ENCODE measurements at regions not wholly inside any gene's neighbourhood (a gene's known extent, or its start where the extent isn't known, plus 50 kb on each side); places are given as distances from the start of the nearest gene placed in this dataset.
"Not testable (repeated sequence)": the region's sequence is repeated elsewhere in the genome, so short reads cannot be mapped to it uniquely, and the experiment has no call there.

DNA sequence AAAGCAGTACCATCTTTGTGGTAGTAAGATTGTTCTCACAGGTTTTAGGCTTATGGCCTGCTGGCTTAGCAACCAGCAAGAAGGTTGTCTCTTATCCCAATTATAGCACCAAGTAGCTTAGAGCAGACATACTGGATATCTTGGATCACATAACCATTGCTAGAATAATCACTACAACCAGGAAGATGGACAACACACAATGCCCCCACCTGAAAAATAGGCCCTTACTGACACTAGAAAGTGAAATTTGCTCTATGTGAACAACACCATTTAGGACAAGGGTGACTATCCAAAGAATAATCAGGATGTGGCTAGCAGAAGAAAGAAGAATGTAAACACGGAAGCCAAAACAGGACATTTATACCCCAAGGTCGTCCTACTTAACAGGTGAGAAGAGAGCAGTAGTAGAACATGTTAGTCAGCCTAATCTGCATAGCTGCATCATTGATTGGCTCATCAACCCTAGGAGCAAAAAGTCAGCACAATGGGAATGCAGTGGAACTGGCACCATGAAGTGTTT, 172.7 kb upstream of the MARCKS start:
- TF ChIP-seq, protein P1, sequence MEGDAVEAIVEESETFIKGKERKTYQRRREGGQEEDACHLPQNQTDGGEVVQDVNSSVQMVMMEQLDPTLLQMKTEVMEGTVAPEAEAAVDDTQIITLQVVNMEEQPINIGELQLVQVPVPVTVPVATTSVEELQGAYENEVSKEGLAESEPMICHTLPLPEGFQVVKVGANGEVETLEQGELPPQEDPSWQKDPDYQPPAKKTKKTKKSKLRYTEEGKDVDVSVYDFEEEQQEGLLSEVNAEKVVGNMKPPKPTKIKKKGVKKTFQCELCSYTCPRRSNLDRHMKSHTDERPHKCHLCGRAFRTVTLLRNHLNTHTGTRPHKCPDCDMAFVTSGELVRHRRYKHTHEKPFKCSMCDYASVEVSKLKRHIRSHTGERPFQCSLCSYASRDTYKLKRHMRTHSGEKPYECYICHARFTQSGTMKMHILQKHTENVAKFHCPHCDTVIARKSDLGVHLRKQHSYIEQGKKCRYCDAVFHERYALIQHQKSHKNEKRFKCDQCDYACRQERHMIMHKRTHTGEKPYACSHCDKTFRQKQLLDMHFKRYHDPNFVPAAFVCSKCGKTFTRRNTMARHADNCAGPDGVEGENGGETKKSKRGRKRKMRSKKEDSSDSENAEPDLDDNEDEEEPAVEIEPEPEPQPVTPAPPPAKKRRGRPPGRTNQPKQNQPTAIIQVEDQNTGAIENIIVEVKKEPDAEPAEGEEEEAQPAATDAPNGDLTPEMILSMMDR (IDR thresholded peaks at IDR 0.05) = no peak
- TF ChIP-seq POLR2A (IDR thresholded peaks at IDR 0.05) = no peak
- no peaks in the 10 kb centered on the region for H3K27me3 ChIP-seq
- intact Hi-C loops (cut with DNase I; ENCODE audit: low total_unique reads) = no loop called here
- no peaks in the 10 kb centered on the region for H3K36me3 ChIP-seq
- H3K9me3 ChIP-seq = no peaks in the 10 kb centered on the region
- H3K4me3 ChIP-seq = no peak overlapping the region
- H3K27ac ChIP-seq = no peak overlapping the region
- no peaks in the 10 kb centered on the region for H3K4me1 ChIP-seq
- DNase-seq = no peak

DNA sequence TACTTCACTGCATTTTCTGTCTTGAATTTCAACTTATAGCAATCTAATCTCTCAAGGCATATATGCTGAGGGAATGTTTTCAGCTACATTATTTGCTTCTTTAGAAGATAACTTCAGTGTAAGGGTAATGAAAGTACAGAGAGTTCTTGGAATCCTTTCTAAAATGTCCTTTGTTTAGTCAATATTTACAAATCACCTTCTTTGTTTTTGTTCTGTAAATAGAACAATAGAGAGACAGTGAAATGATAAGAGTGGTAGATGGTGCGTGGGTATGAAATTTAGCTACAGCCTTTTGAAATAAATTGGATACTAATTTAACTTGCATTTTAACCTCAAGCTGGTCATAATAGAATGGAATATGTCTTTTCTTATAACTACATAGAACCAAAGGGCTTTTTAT, 171.1 kb upstream of the MARCKS start:
- intact Hi-C loops (cut with DNase I; ENCODE audit: low total_unique reads) = no loop called here
- Histone ChIP-seq H3K4me1 (no peaks in the 10 kb centered on the region), H3K27me3 (no peaks in the 10 kb centered on the region), H3K27ac (no peak overlapping the region), H3K4me3 (no peak overlapping the region), H3K9me3 (no peaks in the 10 kb centered on the region), H3K36me3 (no peaks in the 10 kb centered on the region)
- no peak for DNase-seq
- TF ChIP-seq POLR2A (IDR thresholded peaks at IDR 0.05) = no peak
- TF ChIP-seq, protein P1 (IDR thresholded peaks at IDR 0.05) = no peak

DNA sequence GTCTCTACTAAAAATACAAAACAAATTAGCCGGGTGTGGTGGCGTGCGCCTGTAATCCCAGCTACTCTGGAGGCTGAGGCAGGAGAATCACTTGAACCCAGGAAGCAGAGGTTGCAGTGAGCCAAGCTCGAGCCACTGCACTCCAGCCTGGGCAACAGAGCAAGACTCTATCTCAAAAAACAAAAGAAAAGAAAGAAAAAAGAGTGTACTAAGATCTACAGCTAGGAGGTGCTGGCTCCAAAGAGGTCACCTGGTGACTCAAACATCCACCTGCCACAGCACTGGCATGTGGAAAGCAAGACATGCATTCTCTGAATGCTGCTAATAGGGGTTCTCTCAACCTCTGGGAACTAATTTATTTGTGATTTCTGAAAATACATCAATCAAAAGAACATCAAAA, 167.5 kb upstream of the MARCKS start:
- H3K27ac ChIP-seq; DNase-seq; H3K9me3 ChIP-seq; H3K4me3 ChIP-seq; H3K27me3 ChIP-seq; intact Hi-C loops (cut with DNase I; ENCODE audit: low total_unique reads); H3K36me3 ChIP-seq; H3K4me1 ChIP-seq: not testable (repeated sequence)

DNA sequence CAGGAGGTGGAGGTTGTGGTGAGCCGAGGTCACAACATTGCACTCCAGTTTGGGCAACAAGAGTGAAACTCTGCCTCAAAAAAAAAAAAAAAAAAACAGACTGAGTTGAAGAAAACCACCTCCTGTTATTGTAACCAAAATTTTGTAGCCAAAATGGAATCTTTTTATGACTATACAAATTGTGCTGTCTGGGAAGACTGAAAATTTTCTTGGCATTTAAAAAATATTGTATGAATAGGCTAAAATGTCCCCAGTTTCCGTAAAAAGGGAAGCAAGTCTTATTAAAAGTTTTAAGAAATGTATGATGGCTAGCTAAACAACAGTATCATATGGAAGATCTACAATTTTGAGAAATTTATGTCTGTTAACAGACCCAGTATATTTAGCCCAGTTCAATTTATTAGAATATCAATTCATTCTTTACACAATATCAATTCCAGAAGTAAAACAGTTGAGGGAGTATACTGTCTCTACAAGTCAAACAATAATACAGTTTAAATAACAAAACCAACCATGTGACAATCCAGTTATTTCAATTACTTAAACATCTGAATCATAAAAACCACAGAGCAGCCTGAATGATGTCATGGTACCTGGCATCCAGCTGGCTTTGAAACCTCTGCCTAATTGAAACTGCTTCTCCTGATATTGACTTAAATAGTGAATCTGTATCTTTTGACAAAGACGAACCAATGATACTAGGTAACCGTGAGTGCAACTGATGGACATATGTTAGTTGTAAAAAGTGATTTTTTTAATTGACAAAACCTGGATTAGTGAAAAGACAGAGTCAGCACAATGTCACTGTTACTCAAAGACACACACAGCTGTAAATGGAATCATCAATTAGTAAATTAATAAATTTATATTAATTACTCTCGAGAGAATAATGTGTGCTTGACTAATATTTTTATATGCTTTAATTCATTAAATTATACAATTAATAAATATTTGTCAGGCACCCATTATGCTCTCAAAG, 166.6 kb upstream of the MARCKS start:
- no peak overlapping the region for H3K4me3 ChIP-seq
- no peaks in the 10 kb centered on the region for H3K27me3 ChIP-seq
- no peak for DNase-seq
- no peaks in the 10 kb centered on the region for H3K36me3 ChIP-seq
- no peak overlapping the region for H3K27ac ChIP-seq
- intact Hi-C loops (cut with DNase I; ENCODE audit: low total_unique reads) = no loop called here
- TF ChIP-seq, protein P1 (IDR thresholded peaks at IDR 0.05) = no peak
- no peak for TF ChIP-seq POLR2A (IDR thresholded peaks at IDR 0.05)
- no peaks in the 10 kb centered on the region for H3K4me1 ChIP-seq
- H3K9me3 ChIP-seq = no peaks in the 10 kb centered on the region

DNA sequence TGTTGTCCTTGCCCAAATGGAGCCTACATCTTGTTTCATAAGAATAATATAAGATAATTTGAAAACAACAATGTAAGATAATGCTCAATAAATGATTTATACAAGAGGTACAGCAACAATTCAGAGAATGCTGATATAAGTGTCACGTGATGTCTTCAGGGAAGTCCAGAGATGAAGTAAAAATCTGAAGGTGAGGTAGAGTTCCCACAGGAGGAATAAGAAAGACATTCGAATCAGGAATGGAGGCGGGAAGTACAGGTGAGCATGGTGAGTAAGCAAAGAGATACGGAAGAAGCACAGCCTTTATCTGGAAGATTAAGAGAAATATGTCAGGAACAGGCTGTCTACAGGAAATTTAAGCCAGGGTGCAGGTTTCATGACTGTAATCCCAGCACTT, 165.9 kb upstream of the MARCKS start:
- Histone ChIP-seq H3K4me1 (no peaks in the 10 kb centered on the region), H3K27me3 (no peaks in the 10 kb centered on the region), H3K9me3 (no peaks in the 10 kb centered on the region), H3K4me3 (no peak overlapping the region), H3K27ac (no peak overlapping the region), H3K36me3 (no peaks in the 10 kb centered on the region)
- no peak for DNase-seq
- TF ChIP-seq, protein P1 (IDR thresholded peaks at IDR 0.05) = no peak
- no peak for TF ChIP-seq POLR2A (IDR thresholded peaks at IDR 0.05)
- intact Hi-C loops (cut with DNase I; ENCODE audit: low total_unique reads) = no loop called here
